ENCODE measurements at regions not wholly inside any gene's neighbourhood (a gene's known extent, or its start where the extent isn't known, plus 50 kb on each side); places are given as distances from the start of the nearest gene placed in this dataset.
"Not testable (repeated sequence)": the region's sequence is repeated elsewhere in the genome, so short reads cannot be mapped to it uniquely, and the experiment has no call there.

DNA sequence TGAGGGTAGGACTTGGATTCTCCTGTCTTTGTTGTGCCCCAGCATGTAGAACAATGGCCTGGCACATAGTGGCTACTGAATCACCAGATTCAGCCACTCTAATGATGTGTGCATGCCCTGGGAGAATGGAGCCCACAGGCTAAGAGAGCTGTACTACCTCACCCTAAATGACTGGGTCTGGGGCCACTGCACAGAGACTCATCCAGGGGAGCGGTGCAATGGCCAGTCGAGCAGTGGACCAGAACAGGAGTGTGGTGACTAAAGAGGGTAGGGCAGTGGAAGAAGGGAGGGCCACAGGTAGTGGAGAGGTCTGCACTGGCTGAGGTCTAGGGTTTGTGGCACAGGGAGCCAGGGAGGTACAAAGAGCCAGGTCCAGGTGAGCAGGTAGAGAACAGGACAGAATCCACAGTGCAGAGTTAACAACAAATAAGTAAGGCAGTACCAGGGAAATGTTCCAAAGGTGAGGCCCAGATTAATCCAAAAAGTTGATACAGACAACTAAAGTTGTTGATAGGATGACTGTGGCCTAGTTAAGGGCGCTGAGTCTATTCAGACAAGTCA, 142.7 kb upstream of the ATP11B start:
- DNase-seq = no peak

- no peak for DNase-seq
Measured at GRCh38 chr3:182651461-182651860, 141.8 kb upstream of the ATP11B start.

GRCh38 chr3:182653065-182653464, 140.2 kb upstream of the ATP11B start:
- DNase-seq = not testable (repeated sequence)

DNA sequence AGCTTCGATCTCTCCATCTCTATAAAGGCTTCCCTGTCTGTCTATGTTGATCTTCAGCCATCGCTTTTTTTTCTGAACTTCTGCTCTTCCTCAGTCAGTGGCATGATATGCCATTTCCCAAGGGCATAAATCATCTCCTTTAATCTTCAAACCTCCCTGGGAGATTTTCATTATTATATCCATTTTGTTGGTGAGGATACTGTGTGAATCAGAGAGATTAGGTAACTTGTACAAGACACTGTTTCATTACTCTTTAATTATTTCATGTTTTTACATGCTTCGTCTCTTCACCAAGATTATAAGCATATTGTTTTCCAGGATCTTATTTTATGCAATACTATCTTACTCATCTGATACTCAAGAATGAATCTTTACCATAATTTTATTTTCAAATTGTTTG, 124.8 kb upstream of the ATP11B start:
- no peak for DNase-seq

DNA sequence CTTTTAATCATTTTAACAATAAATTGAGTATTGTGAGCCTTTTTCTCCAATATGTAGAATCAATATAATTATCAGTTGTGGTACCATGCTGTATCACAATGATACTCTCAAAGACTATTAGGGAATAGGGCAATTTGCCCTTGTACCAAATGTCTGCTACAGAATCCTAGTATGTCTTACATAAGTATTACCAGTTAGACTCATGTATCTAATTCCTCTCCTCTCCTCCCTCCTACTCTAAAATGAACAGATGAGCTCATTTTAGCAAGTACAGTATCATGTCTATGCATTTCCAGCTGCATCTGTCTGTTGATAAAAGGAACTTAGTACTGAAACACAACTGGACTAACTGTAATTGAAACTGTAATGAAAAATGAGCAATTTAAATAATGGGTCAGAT, 124.3 kb upstream of the ATP11B start:
- peak in 1 of 2 experiments; percentile 33 for DNase-seq

- DNase-seq = no peak
Measured at GRCh38 chr3:182671541-182671940, 121.8 kb upstream of the ATP11B start.

GRCh38 chr3:182671942-182672341, 121.4 kb upstream of the ATP11B start:
- DNase-seq = no peak

GRCh38 chr3:182673336-182673735, 120.0 kb upstream of the ATP11B start:
- no peak for DNase-seq

GRCh38 chr3:182682263-182683241, 110.8 kb upstream of the ATP11B start:
- peak; percentile 55 to 57 for DNase-seq

DNA sequence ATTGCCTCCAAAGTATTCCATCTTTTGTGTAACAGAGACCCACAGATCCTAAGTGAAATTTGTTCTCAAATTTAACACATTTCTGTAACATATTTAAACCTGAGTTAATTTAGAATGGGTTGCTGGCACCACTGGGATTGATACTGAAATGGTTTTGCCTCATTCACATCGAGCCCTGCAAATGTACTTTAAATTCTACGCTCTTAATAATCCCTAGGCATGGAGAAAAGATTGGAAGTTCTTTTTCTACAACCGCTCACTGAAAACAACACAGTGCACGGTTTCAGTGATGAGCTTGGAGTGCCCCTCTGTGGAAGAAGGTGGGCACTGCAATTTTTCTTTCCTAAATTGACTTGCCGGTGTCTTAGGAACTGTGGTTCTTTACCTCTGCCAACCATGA, 109.9 kb upstream of the ATP11B start:
- DNase-seq = peak; percentile 69 to 86

DNA sequence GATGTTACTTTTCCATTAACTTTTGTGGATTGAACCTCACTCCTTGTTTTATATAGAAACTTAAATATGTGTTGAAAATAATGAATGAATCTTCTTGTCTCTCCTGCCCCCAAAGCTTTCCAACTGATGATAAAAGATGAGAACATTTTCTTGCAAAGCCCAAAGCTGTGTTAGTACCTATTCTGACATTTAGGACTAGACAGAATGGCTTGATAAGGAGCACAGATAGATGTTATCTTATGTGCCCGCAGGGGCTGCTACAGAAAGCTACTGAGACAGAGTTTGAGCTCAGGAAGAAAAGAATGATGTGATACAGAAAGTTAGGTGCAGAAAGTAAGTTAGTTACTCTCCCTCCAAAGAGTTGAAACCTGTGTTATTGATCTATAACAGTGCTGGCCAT, 109.4 kb upstream of the ATP11B start:
- no peak for DNase-seq

DNA sequence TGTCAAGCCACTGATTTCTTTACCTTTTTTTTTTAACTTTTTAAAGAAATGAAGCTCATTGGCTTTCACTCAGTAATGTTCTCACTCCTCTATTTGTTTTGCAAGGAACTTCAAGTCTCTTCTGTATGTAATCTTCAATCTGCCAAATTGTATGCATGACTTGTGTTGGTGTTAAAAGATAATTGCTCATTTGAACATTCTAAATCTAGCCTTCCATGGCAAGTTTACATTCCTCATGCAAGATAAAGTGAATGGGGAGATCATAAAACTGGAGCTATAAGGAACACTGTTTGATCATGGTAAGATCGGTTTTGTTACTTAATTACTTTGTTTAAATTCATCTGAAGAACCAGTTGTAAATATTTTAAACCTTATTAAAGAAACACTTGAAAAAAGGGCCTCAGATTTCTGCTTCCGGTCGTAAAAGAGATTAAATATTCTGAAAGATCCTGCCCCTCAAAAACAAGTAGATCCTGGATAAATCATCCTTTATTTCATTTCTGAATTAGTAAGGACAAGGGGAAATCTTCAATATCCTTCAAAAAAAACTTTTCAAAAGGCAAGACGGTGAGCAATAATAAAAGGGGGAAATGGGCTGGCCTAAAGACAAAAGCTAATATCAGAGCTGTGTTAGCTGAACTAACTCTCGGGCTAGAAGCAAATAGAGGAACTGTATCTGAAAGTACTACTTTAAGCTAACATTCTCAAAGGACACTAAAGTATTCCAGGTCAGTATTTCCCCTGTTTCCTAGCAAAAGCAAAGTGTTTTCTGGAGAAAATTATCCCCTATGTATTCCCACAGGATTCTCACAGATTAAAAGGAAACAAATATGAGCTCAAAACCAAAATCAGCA, 107.0 kb upstream of the ATP11B start:
- no peak for DNase-seq

- DNase-seq = no peak
Measured at GRCh38 chr3:182690172-182690571, 103.1 kb upstream of the ATP11B start.

DNA sequence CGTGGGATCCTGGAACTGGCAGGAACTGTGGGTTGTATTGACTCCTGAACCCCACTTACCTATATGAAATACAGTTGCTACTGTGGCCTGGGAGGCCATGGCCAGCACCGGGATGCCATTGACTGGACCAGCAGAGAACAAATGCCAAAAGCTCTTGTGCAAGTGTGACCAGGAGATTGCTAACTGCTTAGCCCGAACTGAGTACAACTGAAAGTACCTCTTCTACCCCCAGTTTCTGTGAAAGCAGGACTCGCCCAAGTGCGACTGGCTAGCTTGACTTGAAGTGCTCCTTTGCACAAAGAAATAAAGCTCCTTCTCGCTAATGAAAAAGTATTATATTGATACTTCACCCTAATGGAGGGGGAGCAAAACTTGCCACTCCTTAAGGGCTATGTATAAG, 101.3 kb upstream of the ATP11B start:
- no peak for DNase-seq

- no peak for DNase-seq
Measured at GRCh38 chr3:182692695-182693094, 100.6 kb upstream of the ATP11B start.

- no peak for DNase-seq
Measured at GRCh38 chr3:182693723-182694122, 99.6 kb upstream of the ATP11B start.

- peak in 1 of 2 experiments; percentile 33 for DNase-seq
Measured at GRCh38 chr3:182696916-182697315, 96.4 kb upstream of the ATP11B start.

DNA sequence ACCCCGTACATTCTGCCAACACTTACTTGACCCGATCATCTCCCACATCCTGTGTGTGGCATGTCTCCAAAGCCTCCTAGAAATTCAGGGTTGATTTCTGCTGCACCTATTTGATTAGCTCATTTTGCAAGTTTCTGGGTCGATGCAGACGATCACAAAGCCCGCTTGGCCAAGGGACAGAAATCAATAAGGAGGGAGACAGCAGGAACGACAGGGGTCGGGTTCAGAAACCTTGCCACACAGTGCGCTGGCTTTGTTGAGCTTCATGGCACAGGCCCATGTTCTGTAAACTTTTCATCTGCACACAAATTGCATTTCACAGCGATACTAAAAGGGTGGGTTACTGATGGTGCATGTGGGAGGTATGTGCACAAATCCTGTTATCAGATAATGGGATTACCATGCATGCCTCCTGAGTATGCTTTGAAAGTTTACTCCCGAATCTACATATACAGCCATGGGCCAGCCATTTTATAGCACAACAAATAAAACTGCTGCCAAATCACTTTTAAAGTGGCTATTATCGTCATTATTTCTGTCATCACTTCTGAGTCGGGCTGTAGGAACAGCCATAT, 95.9 kb upstream of the ATP11B start:
- DNase-seq = peak in 1 of 2 experiments; percentile 57

DNA sequence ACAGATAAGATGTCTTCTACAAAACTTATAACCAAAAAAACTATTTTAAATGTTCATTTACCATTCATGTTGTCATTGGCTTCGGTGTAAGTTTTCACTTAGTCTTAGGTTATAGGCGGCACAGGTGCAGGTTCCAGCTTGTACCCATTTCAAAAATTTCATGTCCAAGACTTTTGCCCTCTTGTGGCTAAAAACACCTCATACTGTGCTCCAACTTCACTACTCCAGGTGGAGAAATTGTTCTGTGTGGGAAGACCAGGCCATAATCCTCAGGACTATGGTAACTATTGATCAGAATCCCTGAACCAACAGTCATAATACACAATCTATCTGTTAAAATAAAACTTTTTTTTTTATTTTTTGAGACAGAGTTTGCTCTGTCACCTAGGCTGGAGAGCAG, 95.2 kb upstream of the ATP11B start:
- DNase-seq = no peak

DNA sequence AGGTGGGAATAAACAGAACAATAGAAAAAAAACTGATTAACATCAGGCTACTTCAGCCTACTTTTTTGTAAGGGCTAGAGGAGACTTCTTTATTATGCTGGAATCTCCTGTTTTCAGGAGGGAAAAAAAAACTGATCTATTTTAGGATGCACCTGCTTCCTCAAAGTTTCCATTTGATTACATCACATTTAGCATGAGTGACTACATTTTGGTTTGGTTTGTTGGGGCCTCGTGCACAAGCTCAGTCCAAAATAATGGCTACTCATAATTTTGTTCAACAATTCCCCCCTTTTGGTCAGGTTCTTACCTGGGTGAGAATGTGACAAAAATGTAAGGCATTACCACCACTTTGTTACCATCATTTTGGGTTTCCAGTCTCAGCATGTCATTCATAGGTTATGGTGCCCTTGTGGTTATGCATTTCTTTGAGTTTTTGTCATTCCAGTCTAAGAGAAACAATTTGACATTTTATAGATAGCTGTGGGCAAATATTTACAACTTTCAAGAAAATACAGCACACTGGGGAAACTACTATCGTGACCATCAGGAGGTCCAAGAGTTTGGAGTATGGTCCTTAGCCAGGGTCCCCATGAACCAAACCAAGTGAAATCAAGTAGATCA, 93.6 kb upstream of the ATP11B start:
- DNase-seq = no peak

DNA sequence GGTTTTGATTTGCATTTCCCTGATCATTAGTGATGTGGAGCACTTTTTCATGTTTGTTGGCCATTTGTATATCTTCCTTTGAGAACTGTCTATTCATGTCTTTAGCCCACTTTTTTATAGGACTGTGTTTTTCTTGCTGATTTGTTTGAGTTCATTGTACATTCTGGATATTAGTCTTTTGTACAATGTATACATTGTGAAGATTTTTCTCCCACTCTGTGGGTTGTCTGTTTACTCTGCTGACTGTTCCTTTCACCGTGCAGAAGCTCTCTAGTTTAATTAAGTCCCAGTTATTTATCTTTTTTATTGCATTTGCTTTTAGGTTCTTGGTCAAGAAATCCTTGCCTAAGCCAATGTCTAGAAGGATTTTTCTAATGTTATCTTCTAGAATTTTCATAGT, 91.1 kb upstream of the ATP11B start:
- DNase-seq = no peak

GRCh38 chr3:182703233-182703632, 90.1 kb upstream of the ATP11B start:
- DNase-seq = no peak

DNA sequence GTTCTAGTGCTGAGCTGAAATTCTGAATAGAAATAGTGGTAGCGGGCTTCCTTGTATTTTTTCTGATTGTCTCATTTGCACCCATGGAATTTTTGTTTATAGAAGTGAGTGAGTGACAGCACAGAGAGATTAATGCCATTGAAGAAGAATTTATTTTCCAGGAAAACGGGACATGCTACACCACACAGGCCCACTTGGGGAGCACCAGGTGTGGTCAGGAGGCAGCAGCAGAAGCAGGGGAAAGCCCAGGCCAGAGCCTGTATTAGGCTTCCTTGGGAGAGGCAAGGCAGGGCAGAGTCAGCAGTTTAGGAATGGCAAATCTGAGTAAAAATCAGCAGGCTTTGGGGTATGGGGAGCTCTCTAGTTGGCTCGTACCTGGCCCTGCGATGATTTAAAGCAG, 88.4 kb upstream of the ATP11B start:
- peak in 1 of 2 experiments; percentile 22 for DNase-seq

All from NCI-H524 (cell line).